ENCODE measurements at regions not wholly inside any gene's neighbourhood (a gene's known extent, or its start where the extent isn't known, plus 50 kb on each side); places are given as distances from the start of the nearest gene placed in this dataset.
"Not testable (repeated sequence)": the region's sequence is repeated elsewhere in the genome, so short reads cannot be mapped to it uniquely, and the experiment has no call there.

- TF ChIP-seq CTCF, POLR2AphosphoS5, POLR2A (IDR thresholded peaks at IDR 0.05): not testable (repeated sequence)
Observed at GRCh38 chrY:18629805-18630516, 83.4 kb downstream of the HSFY1 start.
